ENCODE measurements at regions not wholly inside any gene's neighbourhood (a gene's known extent, or its start where the extent isn't known, plus 50 kb on each side); places are given as distances from the start of the nearest gene placed in this dataset.

- DNase-seq (ENCODE audit: low read depth) = no peak
Observed at GRCh38 chr5:174235221-174236011, 189.9 kb downstream of the NSG2 start.

- DNase-seq (ENCODE audit: low read depth) = no peak
Observed at GRCh38 chr5:174236070-174236469, 190.6 kb downstream of the NSG2 start.

GRCh38 chr5:174239718-174240117 is 194.2 kb downstream of the NSG2 start:
- no peak for DNase-seq (ENCODE audit: low read depth)

GRCh38 chr5:174242573-174242972 is 197.1 kb downstream of the NSG2 start:
- no peak for DNase-seq (ENCODE audit: low read depth)

- no peak for DNase-seq (ENCODE audit: low read depth)
Observed at GRCh38 chr5:174243904-174244303, 198.4 kb downstream of the NSG2 start.

- no peak for DNase-seq (ENCODE audit: low read depth)
Observed at GRCh38 chr5:174245516-174246075, 200.1 kb downstream of the NSG2 start.

- DNase-seq (ENCODE audit: low read depth) = no peak
Observed at GRCh38 chr5:174246743-174247142, 201.2 kb downstream of the NSG2 start.

- no peak for DNase-seq (ENCODE audit: low read depth)
Observed at GRCh38 chr5:174247301-174247700, 201.8 kb downstream of the NSG2 start.

- DNase-seq (ENCODE audit: low read depth) = no peak
Observed at GRCh38 chr5:174251305-174252000, 205.9 kb downstream of the NSG2 start.

- no peak for DNase-seq (ENCODE audit: low read depth)
Observed at GRCh38 chr5:174252121-174252520, 206.6 kb downstream of the NSG2 start.

- DNase-seq (ENCODE audit: low read depth) = no peak
Observed at GRCh38 chr5:174259696-174260420, 214.4 kb downstream of the NSG2 start.

- no peak for DNase-seq (ENCODE audit: low read depth)
Observed at GRCh38 chr5:174271316-174271715, 225.8 kb downstream of the NSG2 start.

- DNase-seq (ENCODE audit: low read depth) = no peak
Observed at GRCh38 chr5:174272671-174273070, 227.2 kb downstream of the NSG2 start.

- no peak for DNase-seq (ENCODE audit: low read depth)
Observed at GRCh38 chr5:174273325-174273724, 227.8 kb downstream of the NSG2 start.

- no peak for DNase-seq (ENCODE audit: low read depth)
Observed at GRCh38 chr5:174275959-174276358, 230.5 kb downstream of the NSG2 start.

- no peak for DNase-seq (ENCODE audit: low read depth)
Observed at GRCh38 chr5:174281089-174281760, 235.7 kb downstream of the NSG2 start.

GRCh38 chr5:174281855-174282254 is 236.3 kb downstream of the NSG2 start:
- no peak for DNase-seq (ENCODE audit: low read depth)

- no peak for DNase-seq (ENCODE audit: low read depth)
Observed at GRCh38 chr5:174282391-174282790, 236.9 kb downstream of the NSG2 start.

GRCh38 chr5:174283211-174284005 is 237.9 kb downstream of the NSG2 start:
- DNase-seq (ENCODE audit: low read depth) = no peak

- no peak for DNase-seq (ENCODE audit: low read depth)
Observed at GRCh38 chr5:174284873-174285272, 239.4 kb downstream of the NSG2 start.

GRCh38 chr5:174287761-174288160 is 242.3 kb downstream of the NSG2 start:
- DNase-seq (ENCODE audit: low read depth) = no peak
